ENCODE measurements at regions not wholly inside any gene's neighbourhood (a gene's known extent, or its start where the extent isn't known, plus 50 kb on each side); places are given as distances from the start of the nearest gene placed in this dataset.
"Not testable (repeated sequence)": the region's sequence is repeated elsewhere in the genome, so short reads cannot be mapped to it uniquely, and the experiment has no call there.

DNA sequence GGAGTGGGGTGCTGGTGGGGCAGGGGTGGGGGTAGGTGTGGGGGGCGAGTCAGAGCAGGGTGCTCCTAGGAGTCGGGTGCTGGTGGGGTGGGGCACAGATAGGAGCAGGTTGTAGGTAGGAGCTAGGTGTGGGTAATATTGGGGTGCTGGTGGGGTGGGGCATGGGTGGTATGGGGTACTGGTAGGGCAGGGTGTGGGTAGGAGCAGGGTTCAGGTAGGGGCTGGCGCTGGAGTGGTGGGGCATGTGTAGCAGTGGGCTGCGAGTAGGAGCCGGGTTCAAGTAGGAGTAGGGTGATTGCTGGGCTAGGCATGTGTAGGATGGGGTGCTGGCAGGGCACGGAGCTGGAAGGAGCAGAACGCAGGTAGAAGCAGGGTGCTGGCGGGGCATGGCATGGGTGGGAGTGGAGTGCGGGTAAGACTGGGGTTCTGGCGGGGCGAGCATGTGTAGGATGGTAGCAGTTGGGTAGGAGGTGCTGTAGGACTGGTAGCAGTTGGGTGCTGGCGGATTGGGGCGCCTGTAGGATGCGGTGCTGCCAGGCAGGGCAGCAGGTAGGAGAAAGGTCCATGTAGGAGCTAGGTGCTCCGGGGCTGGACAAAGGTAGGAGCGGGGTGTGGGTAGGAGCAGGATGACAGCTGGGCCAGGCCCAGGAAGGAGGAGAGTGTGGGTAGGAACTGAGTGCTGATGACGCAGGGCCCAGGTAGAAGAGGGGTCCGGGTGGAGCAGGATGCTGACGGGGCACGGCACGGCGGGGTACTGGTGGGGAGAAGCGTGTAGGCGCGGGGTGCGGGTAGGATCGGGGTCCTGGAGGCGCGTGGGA lies 105.5 kb upstream of the SIMC1 start:
- no peak for TF ChIP-seq POLR2A (IDR thresholded peaks at IDR 0.05)
- TF ChIP-seq EP300 (IDR thresholded peaks at IDR 0.05) = no peak
- no peak for TF ChIP-seq POLR2AphosphoS5 (IDR thresholded peaks at IDR 0.05)
- TF ChIP-seq, protein P1, sequence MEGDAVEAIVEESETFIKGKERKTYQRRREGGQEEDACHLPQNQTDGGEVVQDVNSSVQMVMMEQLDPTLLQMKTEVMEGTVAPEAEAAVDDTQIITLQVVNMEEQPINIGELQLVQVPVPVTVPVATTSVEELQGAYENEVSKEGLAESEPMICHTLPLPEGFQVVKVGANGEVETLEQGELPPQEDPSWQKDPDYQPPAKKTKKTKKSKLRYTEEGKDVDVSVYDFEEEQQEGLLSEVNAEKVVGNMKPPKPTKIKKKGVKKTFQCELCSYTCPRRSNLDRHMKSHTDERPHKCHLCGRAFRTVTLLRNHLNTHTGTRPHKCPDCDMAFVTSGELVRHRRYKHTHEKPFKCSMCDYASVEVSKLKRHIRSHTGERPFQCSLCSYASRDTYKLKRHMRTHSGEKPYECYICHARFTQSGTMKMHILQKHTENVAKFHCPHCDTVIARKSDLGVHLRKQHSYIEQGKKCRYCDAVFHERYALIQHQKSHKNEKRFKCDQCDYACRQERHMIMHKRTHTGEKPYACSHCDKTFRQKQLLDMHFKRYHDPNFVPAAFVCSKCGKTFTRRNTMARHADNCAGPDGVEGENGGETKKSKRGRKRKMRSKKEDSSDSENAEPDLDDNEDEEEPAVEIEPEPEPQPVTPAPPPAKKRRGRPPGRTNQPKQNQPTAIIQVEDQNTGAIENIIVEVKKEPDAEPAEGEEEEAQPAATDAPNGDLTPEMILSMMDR (IDR thresholded peaks at IDR 0.05) = no peak
- H3K36me3 ChIP-seq = no peaks in the 10 kb centered on the region
- H3K27me3 ChIP-seq = peaks cover 38% of the 10 kb centered on the region
- no peak overlapping the region for H3K27ac ChIP-seq
- H3K9me3 ChIP-seq = no peaks in the 10 kb centered on the region
- H3K4me3 ChIP-seq = no peak overlapping the region
- H3K4me1 ChIP-seq = peaks cover 8% of the 10 kb centered on the region
- DNase-seq (ENCODE audit: low spot score in 2 of 2) = no peak
- WGBS = 55% methylated on average over 29 of the region's 29 CpGs

DNA sequence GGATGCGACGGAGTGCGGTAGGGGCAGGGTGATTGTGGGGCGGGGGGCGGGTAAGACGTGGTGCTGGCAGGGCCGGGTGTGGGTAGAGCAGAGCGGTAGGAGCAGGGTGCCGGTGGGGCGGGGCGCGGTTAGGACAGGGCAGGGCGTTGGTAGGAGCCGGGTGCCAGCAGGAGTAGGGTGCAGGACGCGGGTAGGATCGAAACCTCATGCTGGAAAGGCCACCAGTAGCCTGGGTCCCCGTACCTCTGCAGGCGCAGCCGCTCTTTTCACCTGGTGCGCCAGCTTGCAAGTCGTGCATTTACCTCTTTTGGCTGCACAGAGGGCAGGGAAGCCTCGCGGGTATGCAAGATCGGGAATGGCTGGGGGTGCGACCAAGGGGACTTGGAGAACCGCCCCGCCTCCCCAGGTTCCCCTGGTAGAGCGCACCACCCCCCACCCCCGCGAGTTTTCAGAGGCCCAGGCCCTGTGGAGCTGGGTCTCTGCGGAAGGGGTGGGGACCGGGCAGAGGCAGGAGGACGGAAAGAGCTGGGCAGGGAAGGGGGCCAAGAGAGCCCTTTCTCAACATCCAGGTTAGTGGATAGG lies 104.8 kb upstream of the SIMC1 start:
- TF ChIP-seq EP300 (IDR thresholded peaks at IDR 0.05) = no peak
- Histone ChIP-seq H3K36me3 (no peaks in the 10 kb centered on the region), H3K4me1 (peaks cover 8% of the 10 kb centered on the region), H3K27me3 (peaks cover 38% of the 10 kb centered on the region), H3K4me3 (peak overlapping the region; percentile 14), H3K27ac (no peak overlapping the region), H3K9me3 (no peaks in the 10 kb centered on the region)
- no peak for DNase-seq (ENCODE audit: low spot score in 2 of 2)
- WGBS = 4% methylated on average over 25 of the region's 34 CpGs

DNA sequence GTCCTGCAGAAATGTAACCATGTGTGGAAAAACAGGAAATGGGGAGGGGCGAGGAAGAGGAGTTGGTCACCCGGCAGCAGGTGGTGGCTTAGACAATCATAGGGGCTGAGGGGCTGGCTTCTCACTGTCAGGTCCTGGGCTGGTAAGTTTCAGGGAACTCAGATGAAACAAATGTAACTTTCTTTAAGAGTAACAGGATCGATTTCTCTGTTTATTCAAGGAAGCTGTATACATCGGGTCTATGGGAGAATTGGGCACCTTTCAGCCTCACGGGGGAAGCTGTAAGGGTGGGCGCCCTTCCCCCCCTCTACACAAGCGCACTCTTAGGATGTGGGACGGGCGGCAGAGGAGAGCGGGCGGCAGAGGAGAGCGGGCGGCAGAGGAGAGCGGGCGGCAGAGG lies 104.3 kb upstream of the SIMC1 start:
- H3K9me3 ChIP-seq = no peaks in the 10 kb centered on the region
- TF ChIP-seq POLR2A (IDR thresholded peaks at IDR 0.05) = no peak
- no peak for TF ChIP-seq EP300 (IDR thresholded peaks at IDR 0.05)
- TF ChIP-seq POLR2AphosphoS5 (IDR thresholded peaks at IDR 0.05) = no peak
- TF ChIP-seq, protein P1 (IDR thresholded peaks at IDR 0.05) = no peak
- peaks cover 38% of the 10 kb centered on the region for H3K27me3 ChIP-seq
- 37% methylated on average over 11 of the region's 15 CpGs for WGBS
- H3K4me1 ChIP-seq = peaks cover 8% of the 10 kb centered on the region
- H3K36me3 ChIP-seq = no peaks in the 10 kb centered on the region
- DNase-seq (ENCODE audit: low spot score in 2 of 2) = no peak
- no peak overlapping the region for H3K27ac ChIP-seq
- no peak overlapping the region for H3K4me3 ChIP-seq

DNA sequence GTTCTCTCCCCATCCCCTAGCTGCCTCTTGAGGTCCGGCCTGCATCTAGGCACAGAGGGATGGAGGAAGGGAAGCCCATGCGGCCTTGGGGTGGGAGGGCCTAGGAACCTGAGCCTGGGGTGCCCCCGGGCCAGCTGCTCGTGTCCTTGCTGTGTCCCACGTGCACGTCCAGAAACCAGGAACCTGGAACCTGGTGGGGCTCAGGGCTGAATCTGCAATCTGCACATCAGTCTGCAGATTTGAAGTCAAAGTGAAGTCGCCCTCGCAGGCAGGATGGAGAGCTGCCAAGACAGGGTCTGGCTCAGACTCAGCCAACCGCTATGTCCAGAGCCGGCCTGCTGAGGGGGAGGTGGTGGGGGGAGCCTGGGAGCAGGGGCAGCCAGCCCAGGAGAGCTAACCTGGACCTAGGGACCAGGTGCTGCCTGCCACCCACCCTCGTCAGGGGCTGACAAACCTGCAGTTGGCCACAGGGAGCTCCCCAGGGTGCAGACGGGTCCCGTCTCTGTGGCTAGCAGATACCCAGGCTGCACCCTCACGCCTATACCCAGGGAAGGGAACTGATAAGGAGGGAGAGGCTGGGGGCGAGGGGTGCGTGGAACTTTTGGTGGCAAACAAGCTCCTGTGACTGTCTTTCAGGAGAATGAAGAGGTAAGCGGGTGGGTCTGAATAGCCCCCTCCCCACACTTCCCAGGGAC lies 103.5 kb upstream of the SIMC1 start:
- no peak overlapping the region for H3K27ac ChIP-seq
- H3K9me3 ChIP-seq = no peaks in the 10 kb centered on the region
- no peak overlapping the region for H3K4me3 ChIP-seq
- TF ChIP-seq, protein P1 (IDR thresholded peaks at IDR 0.05) = no peak
- TF ChIP-seq EP300 (IDR thresholded peaks at IDR 0.05) (no peak), POLR2AphosphoS5 (IDR thresholded peaks at IDR 0.05) (no peak), POLR2A (IDR thresholded peaks at IDR 0.05) (no peak)
- 61% methylated on average over 10 of the region's 17 CpGs for WGBS
- peaks cover 8% of the 10 kb centered on the region for H3K4me1 ChIP-seq
- H3K27me3 ChIP-seq = peaks cover 38% of the 10 kb centered on the region
- DNase-seq (ENCODE audit: low spot score in 2 of 2) = no peak
- no peaks in the 10 kb centered on the region for H3K36me3 ChIP-seq

DNA sequence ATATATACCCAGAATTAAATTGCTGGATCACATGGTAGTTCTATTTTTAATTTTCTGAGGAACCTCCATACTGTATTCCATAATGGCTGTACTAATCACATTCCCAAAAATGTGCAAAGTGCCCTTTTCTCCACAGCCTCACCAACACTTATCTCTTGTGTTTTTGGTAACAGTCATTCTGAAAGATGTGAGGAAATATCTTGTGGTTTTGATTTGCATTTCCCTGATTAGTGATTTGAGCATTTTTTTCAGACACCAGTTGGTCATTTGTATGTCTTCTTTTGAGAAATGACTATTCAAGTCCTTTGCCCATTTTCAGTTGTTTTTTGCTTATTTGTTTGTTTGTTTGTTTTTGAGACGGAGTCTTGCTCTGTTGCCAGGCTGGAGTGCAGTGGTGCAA lies 98.1 kb upstream of the SIMC1 start:
- not testable (repeated sequence) for H3K9me3 ChIP-seq; H3K4me1 ChIP-seq; H3K27ac ChIP-seq; H3K36me3 ChIP-seq; DNase-seq (ENCODE audit: low spot score in 2 of 2); H3K4me3 ChIP-seq
- 86% methylated on average over 1 of the region's 1 CpG for WGBS
- H3K27me3 ChIP-seq = peaks cover 12% of the 10 kb centered on the region

DNA sequence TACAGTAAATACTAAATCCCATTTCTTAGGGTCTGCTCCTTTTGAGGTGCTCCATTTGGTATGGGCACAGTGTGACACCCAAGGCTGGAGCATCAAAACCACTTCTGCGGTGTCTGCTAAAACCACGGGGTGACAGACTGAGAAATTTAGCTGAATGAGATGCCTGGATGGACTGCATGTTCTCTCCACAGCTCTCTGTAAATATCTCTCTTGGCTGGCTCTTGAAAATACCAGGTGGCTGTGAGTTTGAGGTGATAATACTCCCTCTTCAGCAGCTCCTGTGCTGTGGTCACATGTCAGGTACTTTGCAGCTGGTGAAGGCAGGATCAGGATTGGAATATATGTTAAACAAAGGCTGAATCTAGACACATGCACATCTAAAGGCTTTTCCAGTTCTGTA lies 93.7 kb upstream of the SIMC1 start:
- no peaks in the 10 kb centered on the region for H3K4me1 ChIP-seq
- DNase-seq (ENCODE audit: low spot score in 2 of 2) = no peak
- no peaks in the 10 kb centered on the region for H3K9me3 ChIP-seq
- 76% methylated on average over 2 of the region's 2 CpGs for WGBS
- H3K27ac ChIP-seq = no peak overlapping the region
- H3K36me3 ChIP-seq = no peaks in the 10 kb centered on the region
- H3K27me3 ChIP-seq = peaks cover 12% of the 10 kb centered on the region
- no peak for TF ChIP-seq POLR2A (IDR thresholded peaks at IDR 0.05)
- no peak for TF ChIP-seq EP300 (IDR thresholded peaks at IDR 0.05)
- TF ChIP-seq POLR2AphosphoS5 (IDR thresholded peaks at IDR 0.05) = no peak
- TF ChIP-seq, protein P1 (IDR thresholded peaks at IDR 0.05) = no peak
- H3K4me3 ChIP-seq = no peak overlapping the region

DNA sequence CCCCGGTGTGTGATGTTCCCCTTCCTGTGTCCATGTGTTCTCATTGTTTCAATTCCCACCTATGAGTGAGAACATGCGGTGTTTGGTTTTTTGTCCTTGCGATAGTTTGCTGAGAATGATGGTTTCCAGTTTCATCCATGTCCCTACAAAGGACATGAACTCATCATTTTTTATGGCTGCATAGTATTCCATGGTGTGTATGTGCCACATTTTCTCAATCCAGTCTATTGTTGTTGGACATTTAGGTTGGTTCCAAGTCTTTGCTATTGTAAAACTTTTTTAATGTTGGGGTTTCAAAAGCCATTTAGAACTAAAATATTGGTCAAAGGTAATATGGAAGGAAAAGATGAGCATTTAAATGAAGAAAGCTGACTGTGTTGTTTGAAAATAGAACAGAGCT lies 88.3 kb upstream of the SIMC1 start:
- not testable (repeated sequence) for H3K9me3 ChIP-seq; H3K27ac ChIP-seq; H3K36me3 ChIP-seq; H3K4me1 ChIP-seq; DNase-seq (ENCODE audit: low spot score in 2 of 2); H3K4me3 ChIP-seq
- 95% methylated on average over 2 of the region's 3 CpGs for WGBS
- H3K27me3 ChIP-seq = peaks cover 18% of the 10 kb centered on the region

All from suprapubic skin (tissue), 4 donors.